NCI-H2196 (cell line): ENCODE measurements at regions not wholly inside any gene's neighbourhood (a gene's known extent, or its start where the extent isn't known, plus 50 kb on each side); places are given as distances from the start of the nearest gene placed in this dataset.

Experiments used
- DNase-seq: peaks from one replicate; lab custom pipeline; 2025; ENCODE audit not compliant: unreplicated experiment; lab: John Stamatoyannopoulos, UW

- no peak for DNase-seq
Observed at GRCh38 chr2:105150231-105150630, 91.3 kb upstream of the GPR45 start.

GRCh38 chr2:105154119-105154818 lies 87.3 kb upstream of the GPR45 start:
- DNase-seq, result no peak

GRCh38 chr2:105156166-105156565 lies 85.4 kb upstream of the GPR45 start:
- DNase-seq, result no peak

- DNase-seq, result no peak
Observed at GRCh38 chr2:105158002-105158401, 83.5 kb upstream of the GPR45 start.

GRCh38 chr2:105166688-105167087 lies 74.9 kb upstream of the GPR45 start:
- no peak for DNase-seq

GRCh38 chr2:105168543-105168942 lies 73.0 kb upstream of the GPR45 start:
- no peak for DNase-seq

GRCh38 chr2:105175231-105175630 lies 66.3 kb upstream of the GPR45 start:
- no peak for DNase-seq

- no peak for DNase-seq
Observed at GRCh38 chr2:105176429-105176828, 65.1 kb upstream of the GPR45 start.

- DNase-seq, result no peak
Observed at GRCh38 chr2:105177008-105177407, 64.5 kb upstream of the GPR45 start.

GRCh38 chr2:105177536-105178254 lies 63.8 kb upstream of the GPR45 start:
- DNase-seq, result no peak

- peak; percentile 62 for DNase-seq
Observed at GRCh38 chr2:105179469-105180372, 61.8 kb upstream of the GPR45 start.

- no peak for DNase-seq
Observed at GRCh38 chr2:105180491-105180972, 61.0 kb upstream of the GPR45 start.

- no peak for DNase-seq
Observed at GRCh38 chr2:105181282-105181681, 60.3 kb upstream of the GPR45 start.

GRCh38 chr2:105183555-105184323 lies 57.8 kb upstream of the GPR45 start:
- no peak for DNase-seq

- DNase-seq, result no peak
Observed at GRCh38 chr2:105184420-105184819, 57.1 kb upstream of the GPR45 start.

GRCh38 chr2:105186967-105187498 lies 54.5 kb upstream of the GPR45 start:
- no peak for DNase-seq

GRCh38 chr2:105187531-105187930 lies 54.0 kb upstream of the GPR45 start:
- no peak for DNase-seq

- no peak for DNase-seq
Observed at GRCh38 chr2:105188343-105188742, 53.2 kb upstream of the GPR45 start.
